T-helper 17 cell (primary cell): ENCODE measurements at regions not wholly inside any gene's neighbourhood (a gene's known extent, or its start where the extent isn't known, plus 50 kb on each side); places are given as distances from the start of the nearest gene placed in this dataset.

Experiments
- ATAC-seq: fragments of 150-1000 bp; cut with Tn5 transposase; 2 replicates; pipeline ENCODE4 v1.10.0; 2021; ENCODE audit warnings: mild to moderate bottlenecking, moderate library complexity
- DNase-seq, 3 donors: peaks; one replicate each; pipeline versions ENCODE4 v3.0.0 to v3.0.0-alpha.2; 2020 to 2021
- H3K9me3 ChIP-seq: one replicate; pipeline ENCODE4 v1.7.0; 2013; ENCODE audit warnings: low read length, mild to moderate bottlenecking; ENCODE audit not compliant: control insufficient read depth, poor library complexity, severe bottlenecking
- H3K27ac Mint-ChIP-seq: one replicate; pipeline ENCODE4 v1.8.0; 2022; ENCODE audit warnings: mild to moderate bottlenecking, moderate library complexity, mixed read lengths
- H3K27me3 Mint-ChIP-seq: one replicate; pipeline ENCODE4 v1.8.0; 2022; ENCODE audit warnings: mixed read lengths
- H3K36me3 Mint-ChIP-seq: one replicate; pipeline ENCODE4 v1.8.0; 2022; ENCODE audit warnings: low read depth, mixed read lengths
- H3K4me1 Mint-ChIP-seq: one replicate; pipeline ENCODE4 v1.8.0; 2022; ENCODE audit warnings: mild to moderate bottlenecking, mixed read lengths
- H3K4me3 Mint-ChIP-seq: one replicate; pipeline ENCODE4 v1.8.0; 2022; ENCODE audit warnings: mild to moderate bottlenecking, moderate library complexity, mixed read lengths

GRCh38 chr4:82076809-82077208 lies 297.0 kb downstream of the HNRNPD start:
- no peaks in the 10 kb centered on the region for H3K36me3 Mint-ChIP-seq
- no peak for ATAC-seq
- no peak overlapping the region for H3K4me3 Mint-ChIP-seq
- H3K9me3 ChIP-seq: no peaks in the 10 kb centered on the region
- H3K27me3 Mint-ChIP-seq: peaks cover 15% of the 10 kb centered on the region
- H3K27ac Mint-ChIP-seq: no peak overlapping the region
- H3K4me1 Mint-ChIP-seq: no peaks in the 10 kb centered on the region
- no peak for DNase-seq

- no peak for DNase-seq
Measured at GRCh38 chr4:82076359-82076758, 297.4 kb downstream of the HNRNPD start.

GRCh38 chr4:82071951-82072350 lies 301.8 kb downstream of the HNRNPD start:
- ATAC-seq (no peak), DNase-seq (no peak)
- Mint-ChIP-seq H3K27me3 (peaks cover 18% of the 10 kb centered on the region), H3K36me3 (no peaks in the 10 kb centered on the region), H3K4me3 (no peak overlapping the region), H3K4me1 (no peaks in the 10 kb centered on the region), H3K27ac (no peak overlapping the region)
- H3K9me3 ChIP-seq: no peaks in the 10 kb centered on the region

More at GRCh38 chr4:82076359-82076758, 297.4 kb downstream of the HNRNPD start:
- no peaks in the 10 kb centered on the region for H3K4me1 Mint-ChIP-seq
- peaks cover 15% of the 10 kb centered on the region for H3K27me3 Mint-ChIP-seq
- H3K27ac Mint-ChIP-seq: no peak overlapping the region
- H3K9me3 ChIP-seq: no peaks in the 10 kb centered on the region
- ATAC-seq: no peak
- no peaks in the 10 kb centered on the region for H3K36me3 Mint-ChIP-seq
- no peak overlapping the region for H3K4me3 Mint-ChIP-seq

- H3K9me3 ChIP-seq: no peaks in the 10 kb centered on the region
- Mint-ChIP-seq H3K27me3 (peaks cover 21% of the 10 kb centered on the region), H3K4me1 (no peaks in the 10 kb centered on the region), H3K27ac (no peak overlapping the region), H3K36me3 (no peaks in the 10 kb centered on the region), H3K4me3 (no peak overlapping the region)
- DNase-seq: no peak
- no peak for ATAC-seq
Measured at GRCh38 chr4:82069883-82070638, 303.7 kb downstream of the HNRNPD start.

- Mint-ChIP-seq H3K4me1 (peaks cover 6% of the 10 kb centered on the region), H3K4me3 (no peak overlapping the region), H3K36me3 (peaks cover 2% of the 10 kb centered on the region), H3K27me3 (peaks cover 31% of the 10 kb centered on the region), H3K27ac (no peak overlapping the region)
- H3K9me3 ChIP-seq: no peaks in the 10 kb centered on the region
- ATAC-seq (no peak), DNase-seq (no peak)
Measured at GRCh38 chr4:82063017-82063416, 310.8 kb downstream of the HNRNPD start.

- no peak for DNase-seq
- Mint-ChIP-seq H3K4me1 (peaks cover 2% of the 10 kb centered on the region), H3K27me3 (peaks cover 20% of the 10 kb centered on the region)
Measured at GRCh38 chr4:82057990-82058544, 315.7 kb downstream of the HNRNPD start.

GRCh38 chr4:82055156-82055555 lies 318.6 kb downstream of the HNRNPD start:
- peaks cover 44% of the 10 kb centered on the region for H3K27me3 Mint-ChIP-seq
- no peak overlapping the region for H3K4me3 Mint-ChIP-seq
- DNase-seq: no peak
- H3K27ac Mint-ChIP-seq: no peak overlapping the region
- H3K9me3 ChIP-seq: no peaks in the 10 kb centered on the region
- H3K36me3 Mint-ChIP-seq: no peaks in the 10 kb centered on the region
- no peak for ATAC-seq
- peaks cover 3% of the 10 kb centered on the region for H3K4me1 Mint-ChIP-seq

More at GRCh38 chr4:82057990-82058544, 315.7 kb downstream of the HNRNPD start:
- H3K4me3 Mint-ChIP-seq: no peak overlapping the region
- H3K36me3 Mint-ChIP-seq: peaks cover 1% of the 10 kb centered on the region
- no peak for ATAC-seq
- no peaks in the 10 kb centered on the region for H3K9me3 ChIP-seq
- H3K27ac Mint-ChIP-seq: no peak overlapping the region

- peaks cover 43% of the 10 kb centered on the region for H3K27me3 Mint-ChIP-seq
- H3K9me3 ChIP-seq: no peaks in the 10 kb centered on the region
- DNase-seq: no peak
- no peak overlapping the region for H3K4me3 Mint-ChIP-seq
- H3K36me3 Mint-ChIP-seq: no peaks in the 10 kb centered on the region
- no peak overlapping the region for H3K27ac Mint-ChIP-seq
- H3K4me1 Mint-ChIP-seq: peaks cover 3% of the 10 kb centered on the region
- ATAC-seq: no peak
Measured at GRCh38 chr4:82053396-82053795, 320.4 kb downstream of the HNRNPD start.

GRCh38 chr4:82050796-82051195 lies 323.0 kb downstream of the HNRNPD start:
- no peaks in the 10 kb centered on the region for H3K9me3 ChIP-seq
- Mint-ChIP-seq H3K27ac (no peak overlapping the region), H3K4me1 (peaks cover 3% of the 10 kb centered on the region), H3K36me3 (no peaks in the 10 kb centered on the region), H3K27me3 (peaks cover 63% of the 10 kb centered on the region), H3K4me3 (no peak overlapping the region)
- ATAC-seq (no peak), DNase-seq (no peak)

GRCh38 chr4:82049294-82049693 lies 324.5 kb downstream of the HNRNPD start:
- Mint-ChIP-seq H3K4me3 (no peak overlapping the region), H3K4me1 (peaks cover 3% of the 10 kb centered on the region), H3K36me3 (no peaks in the 10 kb centered on the region), H3K27ac (no peak overlapping the region), H3K27me3 (peaks cover 65% of the 10 kb centered on the region)
- no peaks in the 10 kb centered on the region for H3K9me3 ChIP-seq
- DNase-seq: no peak
- ATAC-seq: no peak

- no peak for DNase-seq
- peaks cover 3% of the 10 kb centered on the region for H3K4me1 Mint-ChIP-seq
- H3K4me3 Mint-ChIP-seq: no peak overlapping the region
- H3K27me3 Mint-ChIP-seq: peaks cover 73% of the 10 kb centered on the region
- no peak for ATAC-seq
- no peak overlapping the region for H3K27ac Mint-ChIP-seq
- no peaks in the 10 kb centered on the region for H3K9me3 ChIP-seq
- no peaks in the 10 kb centered on the region for H3K36me3 Mint-ChIP-seq
Measured at GRCh38 chr4:82047731-82048130, 326.1 kb downstream of the HNRNPD start.

- no peaks in the 10 kb centered on the region for H3K9me3 ChIP-seq
- no peaks in the 10 kb centered on the region for H3K36me3 Mint-ChIP-seq
Measured at GRCh38 chr4:82046796-82047195, 327.0 kb downstream of the HNRNPD start.

GRCh38 chr4:82045267-82045666 lies 328.5 kb downstream of the HNRNPD start:
- no peaks in the 10 kb centered on the region for H3K9me3 ChIP-seq
- Mint-ChIP-seq H3K4me3 (no peak overlapping the region), H3K4me1 (no peaks in the 10 kb centered on the region), H3K36me3 (no peaks in the 10 kb centered on the region), H3K27me3 (peaks cover 73% of the 10 kb centered on the region), H3K27ac (no peak overlapping the region)
- ATAC-seq (no peak), DNase-seq (no peak)

More at GRCh38 chr4:82046796-82047195, 327.0 kb downstream of the HNRNPD start:
- Mint-ChIP-seq H3K27ac (no peak overlapping the region), H3K4me3 (no peak overlapping the region), H3K4me1 (peaks cover 3% of the 10 kb centered on the region), H3K27me3 (peaks cover 73% of the 10 kb centered on the region)
- ATAC-seq (no peak), DNase-seq (no peak)
